Activated T-cell treated with anti-CD3 and anti-CD28 coated beads, Interleukin-2, amount 50 U/mL, for 24 hours (primary cell): ENCODE measurements at regions not wholly inside any gene's neighbourhood (a gene's known extent, or its start where the extent isn't known, plus 50 kb on each side); places are given as distances from the start of the nearest gene placed in this dataset.
"Not testable (repeated sequence)": the region's sequence is repeated elsewhere in the genome, so short reads cannot be mapped to it uniquely, and the experiment has no call there.

ENCODE experiments used
- DNase-seq: peaks from one replicate; pipeline ENCODE4 v3.0.0-alpha.2; 2020
- H3K27ac Mint-ChIP-seq: 2 replicates; pipeline ENCODE4 v1.8.0; 2020; ENCODE audit warnings: mild to moderate bottlenecking, mixed read lengths
- H3K27me3 Mint-ChIP-seq: 2 replicates; pipeline ENCODE4 v1.8.0; 2020; ENCODE audit warnings: mixed read lengths
- H3K36me3 Mint-ChIP-seq: 2 replicates; pipeline ENCODE4 v1.8.0; 2020; ENCODE audit warnings: low read depth, mixed read lengths
- H3K4me1 Mint-ChIP-seq: 2 replicates; pipeline ENCODE4 v1.8.0; 2020; ENCODE audit warnings: low read depth, mixed read lengths
- H3K4me3 Mint-ChIP-seq: 2 replicates; pipeline ENCODE4 v1.8.0; 2020; ENCODE audit warnings: mild to moderate bottlenecking, moderate library complexity, mixed read lengths
- H3K9me3 Mint-ChIP-seq: 2 replicates; pipeline ENCODE4 v1.8.0; 2020; ENCODE audit warnings: mixed read lengths

- H3K4me1 Mint-ChIP-seq, result no peaks in the 10 kb centered on the region
- no peaks in the 10 kb centered on the region for H3K27me3 Mint-ChIP-seq
- H3K36me3 Mint-ChIP-seq, result no peaks in the 10 kb centered on the region
- no peak overlapping the region for H3K4me3 Mint-ChIP-seq
- H3K27ac Mint-ChIP-seq, result no peak overlapping the region
- DNase-seq, result no peak
- no peaks in the 10 kb centered on the region for H3K9me3 Mint-ChIP-seq
Measured at GRCh38 chr4:164313853-164314252, 440.1 kb upstream of the SMIM31 start.

GRCh38 chr4:164318350-164318749 is 435.6 kb upstream of the SMIM31 start:
- Mint-ChIP-seq H3K4me1 (no peaks in the 10 kb centered on the region), H3K36me3 (no peaks in the 10 kb centered on the region), H3K27me3 (no peaks in the 10 kb centered on the region), H3K27ac (no peak overlapping the region), H3K4me3 (no peak overlapping the region), H3K9me3 (no peaks in the 10 kb centered on the region)
- DNase-seq, result no peak

GRCh38 chr4:164319688-164320087 is 434.2 kb upstream of the SMIM31 start:
- Mint-ChIP-seq H3K4me1 (no peaks in the 10 kb centered on the region), H3K36me3 (no peaks in the 10 kb centered on the region), H3K4me3 (no peak overlapping the region), H3K27ac (no peak overlapping the region), H3K27me3 (no peaks in the 10 kb centered on the region), H3K9me3 (no peaks in the 10 kb centered on the region)
- no peak for DNase-seq

GRCh38 chr4:164320847-164321246 is 433.1 kb upstream of the SMIM31 start:
- Mint-ChIP-seq H3K4me1 (no peaks in the 10 kb centered on the region), H3K27ac (no peak overlapping the region), H3K36me3 (no peaks in the 10 kb centered on the region), H3K27me3 (no peaks in the 10 kb centered on the region), H3K9me3 (no peaks in the 10 kb centered on the region), H3K4me3 (no peak overlapping the region)
- DNase-seq, result no peak

- Mint-ChIP-seq H3K27me3 (no peaks in the 10 kb centered on the region), H3K36me3 (no peaks in the 10 kb centered on the region), H3K4me1 (no peaks in the 10 kb centered on the region), H3K4me3 (no peak overlapping the region), H3K27ac (no peak overlapping the region), H3K9me3 (no peaks in the 10 kb centered on the region)
- DNase-seq, result no peak
Measured at GRCh38 chr4:164326056-164326455, 427.9 kb upstream of the SMIM31 start.

- Mint-ChIP-seq H3K27me3 (no peaks in the 10 kb centered on the region), H3K27ac (no peak overlapping the region), H3K4me1 (no peaks in the 10 kb centered on the region), H3K9me3 (peaks cover 15% of the 10 kb centered on the region), H3K36me3 (no peaks in the 10 kb centered on the region), H3K4me3 (no peak overlapping the region)
- DNase-seq, result no peak
Measured at GRCh38 chr4:164337219-164337944, 416.5 kb upstream of the SMIM31 start.

- Mint-ChIP-seq H3K27ac (no peak overlapping the region), H3K4me3 (no peak overlapping the region), H3K36me3 (no peaks in the 10 kb centered on the region), H3K27me3 (no peaks in the 10 kb centered on the region), H3K9me3 (peaks cover 13% of the 10 kb centered on the region), H3K4me1 (no peaks in the 10 kb centered on the region)
- no peak for DNase-seq
Measured at GRCh38 chr4:164343472-164343976, 410.4 kb upstream of the SMIM31 start.

GRCh38 chr4:164345756-164346155 is 408.2 kb upstream of the SMIM31 start:
- Mint-ChIP-seq H3K9me3 (peaks cover 11% of the 10 kb centered on the region), H3K4me3 (no peak overlapping the region), H3K36me3 (no peaks in the 10 kb centered on the region), H3K27ac (no peak overlapping the region), H3K27me3 (no peaks in the 10 kb centered on the region), H3K4me1 (no peaks in the 10 kb centered on the region)
- no peak for DNase-seq

- Mint-ChIP-seq H3K9me3 (no peaks in the 10 kb centered on the region), H3K4me1 (no peaks in the 10 kb centered on the region), H3K27ac (no peak overlapping the region), H3K4me3 (no peak overlapping the region), H3K27me3 (no peaks in the 10 kb centered on the region), H3K36me3 (no peaks in the 10 kb centered on the region)
- no peak for DNase-seq
Measured at GRCh38 chr4:164350061-164350460, 403.9 kb upstream of the SMIM31 start.

- not testable (repeated sequence) for H3K4me3 Mint-ChIP-seq, H3K27ac Mint-ChIP-seq, DNase-seq, H3K4me1 Mint-ChIP-seq, H3K27me3 Mint-ChIP-seq, H3K9me3 Mint-ChIP-seq, H3K36me3 Mint-ChIP-seq
Measured at GRCh38 chr4:164350716-164351115, 403.2 kb upstream of the SMIM31 start.

GRCh38 chr4:164357957-164358356 is 396.0 kb upstream of the SMIM31 start:
- no peaks in the 10 kb centered on the region for H3K4me1 Mint-ChIP-seq
- no peak for DNase-seq

GRCh38 chr4:164358400-164358799 is 395.5 kb upstream of the SMIM31 start:
- H3K4me3 Mint-ChIP-seq, result no peak overlapping the region
- H3K27me3 Mint-ChIP-seq, result no peaks in the 10 kb centered on the region
- H3K27ac Mint-ChIP-seq, result no peak overlapping the region
- no peak for DNase-seq
- H3K36me3 Mint-ChIP-seq, result no peaks in the 10 kb centered on the region
- no peaks in the 10 kb centered on the region for H3K4me1 Mint-ChIP-seq
- H3K9me3 Mint-ChIP-seq, result no peaks in the 10 kb centered on the region

More at GRCh38 chr4:164357957-164358356, 396.0 kb upstream of the SMIM31 start:
- Mint-ChIP-seq H3K27ac (no peak overlapping the region), H3K36me3 (no peaks in the 10 kb centered on the region), H3K9me3 (no peaks in the 10 kb centered on the region), H3K27me3 (no peaks in the 10 kb centered on the region), H3K4me3 (no peak overlapping the region)

- no peak for DNase-seq
- Mint-ChIP-seq H3K27ac (no peak overlapping the region), H3K4me1 (no peaks in the 10 kb centered on the region), H3K36me3 (no peaks in the 10 kb centered on the region), H3K9me3 (no peaks in the 10 kb centered on the region), H3K27me3 (no peaks in the 10 kb centered on the region), H3K4me3 (no peak overlapping the region)
Measured at GRCh38 chr4:164359881-164360280, 394.1 kb upstream of the SMIM31 start.

GRCh38 chr4:164368894-164369293 is 385.0 kb upstream of the SMIM31 start:
- H3K27ac Mint-ChIP-seq, result no peak overlapping the region

GRCh38 chr4:164373021-164373420 is 380.9 kb upstream of the SMIM31 start:
- Mint-ChIP-seq H3K4me1 (no peaks in the 10 kb centered on the region), H3K9me3 (peaks cover 2% of the 10 kb centered on the region), H3K4me3 (no peak overlapping the region), H3K27ac (no peak overlapping the region), H3K27me3 (no peaks in the 10 kb centered on the region), H3K36me3 (no peaks in the 10 kb centered on the region)
- no peak for DNase-seq

More at GRCh38 chr4:164368894-164369293, 385.0 kb upstream of the SMIM31 start:
- H3K9me3 Mint-ChIP-seq, result peaks cover 2% of the 10 kb centered on the region
- no peaks in the 10 kb centered on the region for H3K27me3 Mint-ChIP-seq
- H3K4me1 Mint-ChIP-seq, result no peaks in the 10 kb centered on the region
- no peaks in the 10 kb centered on the region for H3K36me3 Mint-ChIP-seq
- no peak overlapping the region for H3K4me3 Mint-ChIP-seq
- DNase-seq, result no peak
